Stimulated activated CD4-positive, alpha-beta T cell treated with anti-CD3 and anti-CD28 coated beads, Interleukin-4, amount 100 ng/mL, for 24 hours (primary cell): ENCODE measurements at regions not wholly inside any gene's neighbourhood (a gene's known extent, or its start where the extent isn't known, plus 50 kb on each side); places are given as distances from the start of the nearest gene placed in this dataset.
"Not testable (repeated sequence)": the region's sequence is repeated elsewhere in the genome, so short reads cannot be mapped to it uniquely, and the experiment has no call there.

Experiments
- DNase-seq: peaks from one replicate; pipeline ENCODE4 v3.0.0-alpha.2; 2020

- no peak for DNase-seq
Measured at GRCh38 chr21:24681456-24681855, 925.8 kb downstream of the MRPL39 start.

GRCh38 chr21:24671901-24672300 is 935.4 kb downstream of the MRPL39 start:
- DNase-seq: no peak

- no peak for DNase-seq
Measured at GRCh38 chr21:24658926-24659325, 948.4 kb downstream of the MRPL39 start.

GRCh38 chr21:24658026-24658425 is 949.3 kb downstream of the MRPL39 start:
- DNase-seq: no peak

GRCh38 chr21:24649691-24650090 is 957.6 kb downstream of the MRPL39 start:
- DNase-seq: no peak

GRCh38 chr21:24636696-24637095 is 970.6 kb downstream of the MRPL39 start:
- DNase-seq: no peak

- no peak for DNase-seq
Measured at GRCh38 chr21:24634749-24635148, 972.5 kb downstream of the MRPL39 start.

DNA sequence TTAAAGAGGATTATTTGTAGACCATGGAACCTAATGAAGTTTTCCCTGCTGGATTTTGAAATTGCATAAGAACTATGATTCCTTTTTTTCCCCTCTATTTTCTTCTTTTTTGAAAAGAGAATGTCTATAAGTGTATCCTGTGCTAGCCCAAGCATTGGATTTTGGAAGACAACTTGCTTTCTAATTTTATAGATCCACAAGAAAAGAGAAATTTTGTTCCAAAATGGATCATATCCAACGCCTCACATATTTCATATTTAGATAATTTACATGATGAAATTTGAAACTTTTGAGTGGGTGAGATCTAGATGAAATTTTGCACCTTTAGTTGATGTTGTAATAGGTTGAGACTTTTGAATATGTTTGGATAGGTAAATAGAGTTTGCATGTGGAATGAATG is 978.7 kb downstream of the MRPL39 start:
- DNase-seq: no peak

DNA sequence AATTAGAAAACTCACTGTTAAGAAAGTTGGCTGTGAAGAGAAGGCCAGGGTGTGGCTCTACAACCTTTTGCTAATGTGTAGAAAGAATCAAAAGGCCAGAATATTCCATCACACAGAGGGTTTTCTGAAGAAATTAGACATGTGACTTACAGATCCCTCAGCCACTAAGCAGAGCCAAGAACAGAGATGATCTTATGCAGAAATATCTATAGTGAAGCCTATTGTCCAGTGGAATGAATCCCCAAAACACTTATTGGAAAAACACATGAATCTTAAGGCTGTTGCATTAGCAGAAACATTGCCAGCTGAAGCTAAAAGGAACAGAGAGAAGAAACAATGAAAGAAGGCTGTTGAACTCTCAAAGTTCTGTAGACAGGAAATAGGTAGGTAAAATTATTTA is 979.2 kb downstream of the MRPL39 start:
- DNase-seq: no peak

- DNase-seq: no peak
Measured at GRCh38 chr21:24617819-24618218, 989.5 kb downstream of the MRPL39 start.

GRCh38 chr21:24594082-24594481 is 1013.2 kb downstream of the MRPL39 start:
- DNase-seq: no peak

DNA sequence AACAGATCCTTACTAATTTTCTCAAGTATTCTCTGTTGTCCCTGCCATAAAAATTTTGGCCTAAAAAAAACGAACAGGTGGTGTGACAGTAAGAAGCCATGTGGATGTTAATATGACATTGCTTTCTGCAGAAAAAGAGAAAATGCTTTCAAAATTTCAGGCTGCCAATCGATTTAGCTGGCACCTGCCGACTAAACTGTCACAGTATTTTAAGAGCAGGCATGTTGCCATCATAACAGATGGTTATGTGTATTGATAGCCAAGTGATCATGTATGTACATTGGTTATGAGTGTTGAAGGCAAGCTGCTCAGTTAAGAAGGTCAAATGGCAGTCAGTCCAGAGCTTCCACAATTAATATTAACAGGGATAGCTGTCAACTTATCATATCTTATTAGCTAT is 1017.0 kb downstream of the MRPL39 start:
- DNase-seq: no peak

DNA sequence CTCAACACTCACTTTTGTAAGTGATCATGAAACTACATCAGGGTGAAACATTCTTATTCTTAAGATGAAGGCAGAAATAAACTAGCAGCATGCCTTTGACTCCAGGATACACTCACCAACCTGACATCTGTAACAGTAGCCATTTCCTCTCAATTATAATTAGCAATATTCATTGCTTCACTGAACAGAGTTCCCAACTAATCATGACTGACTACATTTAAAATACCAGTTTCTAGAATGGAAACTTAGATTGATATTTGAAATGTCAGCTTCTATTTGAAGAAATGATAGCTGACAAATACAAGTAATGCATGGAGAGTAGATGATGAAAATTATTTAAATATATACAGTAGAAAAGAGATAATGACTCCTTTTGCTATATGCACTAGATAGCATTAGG is 1023.8 kb downstream of the MRPL39 start:
- no peak for DNase-seq

DNA sequence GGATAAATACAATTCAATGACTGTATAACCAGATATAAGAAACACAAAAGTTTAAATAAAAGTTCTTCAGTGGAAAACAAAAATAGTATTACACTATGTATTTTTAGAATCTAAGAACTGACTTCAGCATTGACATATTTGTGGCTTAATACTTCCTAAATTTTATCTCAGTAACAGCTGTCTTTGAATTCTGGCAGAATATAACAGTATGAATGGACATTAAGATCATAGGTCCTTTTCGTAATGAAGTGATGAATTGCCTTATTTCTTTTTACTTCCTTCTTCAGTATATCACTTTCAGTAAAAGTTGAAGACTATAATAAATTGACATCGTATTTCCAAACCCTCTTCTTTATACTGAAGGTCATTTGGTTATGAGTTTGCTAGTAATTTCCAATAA is 1030.0 kb downstream of the MRPL39 start:
- no peak for DNase-seq

DNA sequence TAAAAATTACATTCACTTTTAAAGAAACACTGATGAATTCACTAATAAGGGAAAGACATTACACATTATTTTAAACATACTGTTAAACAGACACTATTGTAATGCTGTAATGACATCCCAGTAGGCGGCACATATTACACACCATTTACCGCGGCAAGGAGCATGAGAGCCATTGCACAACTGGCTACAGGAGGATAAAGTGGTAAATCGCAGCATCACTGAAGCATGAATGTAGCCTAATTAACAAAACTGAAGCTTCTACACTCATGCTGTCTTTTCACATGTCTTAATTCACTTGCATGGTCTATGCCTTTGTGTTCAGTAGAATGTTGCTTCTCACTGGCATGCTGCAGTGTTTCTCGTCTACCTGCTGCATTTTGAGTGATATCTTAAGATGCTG is 1046.0 kb downstream of the MRPL39 start:
- no peak for DNase-seq

DNA sequence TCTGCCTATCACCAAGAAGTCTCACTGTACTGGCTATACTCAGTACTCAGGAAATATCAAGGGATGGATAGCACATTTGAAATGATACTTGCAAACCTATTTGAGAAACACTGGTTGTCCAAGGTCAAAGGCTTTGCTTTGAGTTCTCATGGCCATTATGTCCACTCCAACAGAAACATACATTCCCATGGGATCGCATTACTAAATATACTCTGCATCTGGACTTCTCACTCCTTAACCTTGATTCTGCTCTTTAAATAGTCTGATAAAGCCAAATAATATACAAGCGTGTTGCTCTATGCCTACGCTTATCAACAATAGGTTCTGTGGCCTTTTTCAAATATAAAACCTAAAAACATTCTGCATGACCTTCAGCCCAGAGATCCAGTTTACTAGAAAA is 1054.8 kb downstream of the MRPL39 start:
- DNase-seq: no peak

DNA sequence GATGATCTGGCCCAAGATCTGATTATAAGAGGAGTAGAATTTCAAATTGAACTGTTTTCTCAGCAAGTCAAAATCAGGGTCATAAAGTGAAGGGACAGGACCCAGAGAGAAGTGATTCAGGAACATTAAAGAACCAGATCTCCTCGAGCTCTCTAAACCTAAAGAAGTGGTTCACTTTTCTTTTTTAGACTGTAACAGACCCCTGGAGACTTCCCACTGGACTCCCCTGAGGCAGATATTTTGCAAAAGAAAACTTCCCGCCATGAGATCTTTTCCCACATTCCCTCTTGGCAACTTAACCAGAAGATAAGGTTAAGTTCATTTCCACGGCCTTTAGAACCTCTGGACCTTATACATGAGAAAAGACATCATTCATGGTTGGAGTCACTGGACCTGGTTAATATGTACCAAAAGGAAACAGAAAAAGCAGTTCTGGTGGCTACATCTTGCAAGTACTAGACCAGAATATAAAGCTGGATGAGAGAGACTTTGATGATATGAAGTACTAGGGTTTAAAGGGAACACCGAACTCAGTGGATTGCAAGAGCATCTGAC is 1061.4 kb downstream of the MRPL39 start:
- no peak for DNase-seq

DNA sequence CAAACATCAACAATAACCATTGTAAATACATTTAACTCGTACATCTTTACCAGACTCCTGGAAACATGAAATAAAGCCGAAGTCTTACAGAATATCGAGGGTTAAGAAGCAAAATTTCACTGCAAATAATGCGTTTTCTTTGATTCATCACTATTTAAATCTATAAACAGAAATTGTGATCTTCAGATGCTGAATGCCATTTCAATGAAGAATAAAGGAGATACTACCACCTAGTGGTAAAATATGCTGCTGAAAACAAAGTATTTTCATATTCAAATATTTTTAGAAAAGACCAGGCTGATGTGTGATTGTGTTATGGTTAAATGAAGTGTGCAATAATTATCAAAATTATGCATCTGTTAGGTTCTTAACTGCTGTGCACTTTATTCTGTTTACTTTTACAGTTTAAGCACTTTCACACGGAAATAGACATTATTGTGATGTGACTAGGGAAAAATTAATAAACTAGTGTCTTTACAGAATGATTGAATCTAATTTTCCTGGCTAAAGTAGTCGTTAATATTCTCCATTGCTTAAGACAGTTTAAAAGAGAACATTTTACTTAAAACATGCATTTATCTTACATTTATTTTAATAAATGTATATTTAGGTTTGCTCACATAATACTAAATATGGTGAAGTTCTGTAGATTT is 1093.1 kb downstream of the MRPL39 start:
- no peak for DNase-seq

DNA sequence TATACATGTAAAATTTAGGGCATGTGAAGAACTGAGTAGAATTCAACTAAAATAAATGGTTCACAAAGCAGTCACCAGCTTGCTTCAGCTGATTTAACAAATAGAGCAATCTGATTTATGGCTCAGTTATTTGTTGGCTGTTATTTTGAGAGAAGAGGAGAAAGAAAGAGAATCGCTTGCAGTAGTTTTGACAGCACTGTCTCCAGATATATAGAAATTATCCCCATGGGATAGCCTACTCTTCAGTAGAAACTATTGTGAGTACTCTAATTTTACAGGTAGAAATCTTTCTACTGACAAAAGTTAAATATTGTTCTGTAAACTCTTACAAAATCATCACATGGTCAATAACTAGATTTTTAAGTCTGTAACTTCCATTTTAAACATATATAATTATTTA is 1098.2 kb downstream of the MRPL39 start:
- DNase-seq: no peak

GRCh38 chr21:24486973-24487372 is 1120.3 kb downstream of the MRPL39 start:
- DNase-seq: no peak

DNA sequence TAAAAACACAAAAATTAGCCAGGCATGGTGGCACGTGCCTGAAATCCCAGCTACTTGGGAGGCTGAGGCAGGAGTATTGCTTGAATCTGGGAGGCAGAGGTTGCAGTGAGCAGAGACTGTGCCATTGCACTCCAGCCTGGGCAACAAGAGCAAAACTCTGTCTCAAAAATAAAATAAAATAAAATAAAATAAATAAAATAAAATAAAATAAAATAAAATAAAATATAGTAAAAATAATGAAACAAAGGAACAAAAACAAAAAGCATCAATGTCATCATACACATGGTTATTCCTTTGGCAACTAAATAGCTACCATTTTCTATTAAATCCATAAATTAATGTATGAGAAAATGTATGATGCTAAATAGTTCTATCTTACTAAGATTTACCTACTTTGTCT is 1123.9 kb downstream of the MRPL39 start:
- DNase-seq: not testable (repeated sequence)

GRCh38 chr21:24470852-24471251 is 1136.4 kb downstream of the MRPL39 start:
- DNase-seq: no peak

GRCh38 chr21:24456358-24456757 is 1150.9 kb downstream of the MRPL39 start:
- no peak for DNase-seq

- DNase-seq: no peak
Measured at GRCh38 chr21:24450119-24450518, 1157.2 kb downstream of the MRPL39 start.

DNA sequence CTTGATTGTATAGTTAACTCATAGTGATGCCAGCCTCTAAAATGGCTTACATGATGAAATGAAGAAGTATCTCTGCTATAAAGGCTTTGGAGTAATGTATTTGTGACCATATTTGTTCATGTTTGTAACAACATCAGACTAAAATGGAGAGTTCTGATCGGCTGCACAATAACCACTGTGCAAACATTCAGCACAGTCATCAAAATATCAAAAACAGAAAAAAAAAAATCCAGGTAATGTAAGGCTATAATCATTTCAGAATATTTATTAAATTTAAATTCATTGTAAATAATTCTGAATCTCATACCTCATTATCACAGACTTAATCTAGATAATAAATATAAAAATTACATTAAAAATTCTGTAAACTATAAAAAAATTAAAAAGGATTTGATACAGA is 1161.8 kb downstream of the MRPL39 start:
- no peak for DNase-seq
